Stomach (tissue), 8 donors: ENCODE measurements at regions not wholly inside any gene's neighbourhood (a gene's known extent, or its start where the extent isn't known, plus 50 kb on each side); places are given as distances from the start of the nearest gene placed in this dataset.

Experiments used
- DNase-seq, 2 donors: peaks; one replicate each; pipeline versions ENCODE4 v3.0.0 to v3.0.0-alpha.2; 2013 to 2019
- H3K27ac ChIP-seq, 5 donors: fragments of 200-600 bp in 4 of 5; sonication (generic) in 4 of 5; one replicate each; pipeline ENCODE4 v1.5.1; 2013 to 2019; ENCODE audit warnings: mild to moderate bottlenecking in 1 of 5, moderate library complexity in 1 of 5
- H3K27me3 ChIP-seq, 3 donors: fragments of 200-600 bp; sonication (generic); one replicate each; pipeline ENCODE4 v1.5.1; 2017 to 2019; ENCODE audit warnings: mixed run types in 1 of 3
- H3K36me3 ChIP-seq, 4 donors: fragments of 200-600 bp; sonication (generic); 1 replicate in 3 of 4; 2 replicates in 1 of 4; pipeline ENCODE4 v1.5.1; 2016 to 2019
- H3K4me1 ChIP-seq, 4 donors: fragments of 200-600 bp; sonication (generic); one replicate each; pipeline ENCODE4 v1.5.1; 2016 to 2019
- H3K4me3 ChIP-seq, 4 donors: fragments of 200-600 bp; sonication (generic) in 3 of 4; one replicate each; pipeline ENCODE4 v1.5.1; 2016 to 2019; ENCODE audit warnings: mild to moderate bottlenecking in 1 of 4
- H3K9me3 ChIP-seq, 4 donors: fragments of 200-600 bp; sonication (generic); one replicate each; pipeline ENCODE4 v1.5.1; 2016 to 2019
- CTCF ChIP-seq, 7 experiments: fragments of 450-650 bp in 4 of 7; fragments of 200-600 bp in 3 of 7; sonication (generic) in 3 of 7; IDR thresholded peaks; one replicate each; pipeline ENCODE4 v1.5.1; 2016 to 2019; ENCODE audit warnings: antibody characterized with exemption in 7 of 7, control low read depth in 2 of 7, mild to moderate bottlenecking in 1 of 7
- EP300 ChIP-seq: sonication (generic); formaldehyde crosslinking; IDR thresholded peaks from one replicate; pipeline ENCODE4 v1.6.1; 2017; ENCODE audit warnings: antibody characterized with exemption
- POLR2A ChIP-seq, 4 donors: fragments of 450-650 bp; IDR thresholded peaks; one replicate each; pipeline ENCODE4 v1.6.1; 2016; ENCODE audit warnings: antibody characterized with exemption in 4 of 4, control low read depth in 2 of 4, mild to moderate bottlenecking in 1 of 4, moderate library complexity in 1 of 4
- POLR2AphosphoS5 ChIP-seq, 3 donors: sonication (generic); formaldehyde crosslinking; IDR thresholded peaks; one replicate each; pipeline ENCODE4 v1.6.1; 2016; ENCODE audit warnings: antibody characterized with exemption in 3 of 3
- WGBS, 5 donors: extraction: QIAGEN DNeasy Blood & Tissue Kit in 3 of 5; methylation state at CpG; one replicate each; pipeline versions ENCODE4 v1.1.5 to v1.1.7; 2013 to 2018; 5-methylcytosine and 5-hydroxymethylcytosine counted together
- intact Hi-C: fragments of 100-400 bp; cut with DNase I; formaldehyde crosslinking; loops from one replicate; pipeline ENCODE4 v1.15.1; 2023; ENCODE audit warnings: low total_unique reads
- donor health status: healthy with polysubstance abuse.
- donor health status: Bipolar disorder and iron deficiency.
- donor health status: healthy.

- 41 to 68% (median 50%) methylated on average over 1 of the region's 1 CpG for WGBS, 5 donors
- Histone ChIP-seq H3K4me3 (no peak overlapping the region), H3K27ac (no peak overlapping the region), H3K36me3 (no peaks in the 10 kb centered on the region), H3K9me3 (no peaks in the 10 kb centered on the region), H3K4me1 (peaks cover 0 to 8% (median 0%) of the 10 kb centered on the region in 4 donors), H3K27me3 (no peaks in the 10 kb centered on the region)
- no peak for TF ChIP-seq POLR2AphosphoS5 (IDR thresholded peaks at IDR 0.05)
- TF ChIP-seq CTCF (IDR thresholded peaks at IDR 0.05), result no peak
- TF ChIP-seq POLR2A (IDR thresholded peaks at IDR 0.05), result no peak
- TF ChIP-seq EP300, result no peak
- DNase-seq, result no peak
- intact Hi-C loops, result no loop called here
These were observed 737.4 kb upstream of the TBX3 start for GRCh38 chr12:115421350-115421749.

GRCh38 chr12:115419145-115419646 lies 735.2 kb upstream of the TBX3 start:
- Histone ChIP-seq H3K4me3 (no peak overlapping the region), H3K36me3 (no peaks in the 10 kb centered on the region), H3K27me3 (no peaks in the 10 kb centered on the region), H3K27ac (no peak overlapping the region), H3K4me1 (peaks cover 0 to 8% (median 0%) of the 10 kb centered on the region in 4 donors), H3K9me3 (no peaks in the 10 kb centered on the region)
- 94 to 98% (median 95%) methylated on average over 1 of the region's 1 CpG for WGBS, 5 donors
- intact Hi-C loops, result no loop called here
- TF ChIP-seq POLR2A (IDR thresholded peaks at IDR 0.05) (no peak), CTCF (IDR thresholded peaks at IDR 0.05) (no peak), POLR2AphosphoS5 (IDR thresholded peaks at IDR 0.05) (no peak), EP300 (no peak)
- no peak for DNase-seq

GRCh38 chr12:115417610-115418009 lies 733.6 kb upstream of the TBX3 start:
- no peaks in the 10 kb centered on the region for H3K36me3 ChIP-seq
- H3K4me1 ChIP-seq, result peaks cover 0 to 8% (median 0%) of the 10 kb centered on the region in 4 donors

GRCh38 chr12:115416869-115417268 lies 732.9 kb upstream of the TBX3 start:
- Histone ChIP-seq H3K4me3 (no peak overlapping the region), H3K36me3 (no peaks in the 10 kb centered on the region), H3K9me3 (no peaks in the 10 kb centered on the region), H3K4me1 (peaks cover 0 to 3% (median 0%) of the 10 kb centered on the region in 4 donors), H3K27me3 (no peaks in the 10 kb centered on the region), H3K27ac (no peak overlapping the region)
- intact Hi-C loops, result no loop called here
- DNase-seq, result no peak
- TF ChIP-seq POLR2AphosphoS5 (IDR thresholded peaks at IDR 0.05) (no peak), POLR2A (IDR thresholded peaks at IDR 0.05) (no peak), CTCF (IDR thresholded peaks at IDR 0.05) (no peak), EP300 (no peak)

More at GRCh38 chr12:115417610-115418009, 733.6 kb upstream of the TBX3 start:
- H3K4me3 ChIP-seq, result no peak overlapping the region
- H3K27ac ChIP-seq, result no peak overlapping the region
- H3K27me3 ChIP-seq, result no peaks in the 10 kb centered on the region
- intact Hi-C loops, result no loop called here
- H3K9me3 ChIP-seq, result no peaks in the 10 kb centered on the region
- TF ChIP-seq CTCF (IDR thresholded peaks at IDR 0.05) (no peak), POLR2AphosphoS5 (IDR thresholded peaks at IDR 0.05) (no peak), EP300 (no peak), POLR2A (IDR thresholded peaks at IDR 0.05) (no peak)
- WGBS, 5 donors, result 80 to 95% (median 87%) methylated on average over 2 of the region's 2 CpGs
- no peak for DNase-seq
